GM03348 (cell line): ENCODE measurements at regions not wholly inside any gene's neighbourhood (a gene's known extent, or its start where the extent isn't known, plus 50 kb on each side); places are given as distances from the start of the nearest gene placed in this dataset.
A peak's percentile ranks its signal among the peaks of the same experiment; 100 is the strongest.
"Not testable (repeated sequence)": the region's sequence is repeated elsewhere in the genome, so short reads cannot be mapped to it uniquely, and the experiment has no call there.

Source experiments
- DNase-seq: peaks from one replicate; pipeline ENCODE4 v3.0.0; 2012; ENCODE audit warnings: low spot score

DNA sequence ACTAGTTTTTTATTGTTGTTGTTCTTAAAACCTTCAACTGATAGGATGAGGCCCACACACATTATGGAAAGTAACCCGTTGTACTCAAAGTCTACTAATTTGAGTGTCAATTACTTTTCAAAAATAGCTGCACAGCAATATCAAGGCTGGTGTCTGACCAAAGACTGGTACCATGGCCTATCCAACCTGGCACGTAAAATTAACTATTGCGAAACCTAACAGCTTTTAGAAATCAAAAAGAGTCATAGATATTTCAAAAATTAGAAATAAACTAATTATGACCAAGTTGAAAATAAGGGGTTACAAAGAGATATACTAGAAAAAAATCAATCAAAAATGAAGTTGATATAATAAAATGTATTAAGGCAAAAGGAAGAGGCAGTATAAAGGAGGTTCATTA is 501.5 kb upstream of the SLC8A1 start:
- no peak for DNase-seq

DNA sequence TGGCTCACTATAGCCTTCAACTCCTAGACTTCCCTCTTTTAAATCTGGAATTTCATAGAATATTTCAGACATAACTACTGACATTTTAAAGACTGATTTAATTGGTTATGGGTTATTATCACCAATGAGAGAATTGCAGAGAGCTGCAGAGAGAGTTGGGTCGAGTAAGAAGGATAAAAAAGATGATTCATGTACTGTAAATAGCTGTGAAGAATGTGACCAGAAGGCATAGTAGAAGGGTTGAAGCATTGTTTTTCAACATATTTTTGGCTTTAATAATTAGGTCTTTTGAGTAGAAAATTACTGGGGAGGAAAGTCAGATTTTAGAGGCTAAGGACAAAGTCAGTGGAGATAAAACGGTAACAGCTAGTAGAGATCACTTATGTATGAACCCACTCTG is 503.2 kb upstream of the SLC8A1 start:
- no peak for DNase-seq

DNA sequence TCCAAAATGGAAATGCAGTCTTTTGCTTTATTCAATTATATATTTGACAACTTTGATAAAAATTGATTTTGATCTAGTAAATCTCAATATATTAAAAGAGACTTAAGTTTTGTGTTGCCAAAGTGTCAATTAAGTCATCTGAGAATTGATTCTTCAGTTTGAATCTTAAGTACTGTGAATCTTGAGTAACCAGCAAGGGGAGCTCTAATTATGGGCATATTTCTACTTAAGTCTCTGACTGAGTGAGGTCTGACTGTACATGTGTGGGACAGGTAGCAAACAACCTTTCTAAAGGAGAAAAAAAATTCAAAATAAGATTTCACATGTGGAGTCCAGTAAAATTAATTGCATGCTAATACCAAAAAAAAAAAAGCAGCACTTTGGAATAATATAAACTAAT is 503.7 kb upstream of the SLC8A1 start:
- no peak for DNase-seq

DNA sequence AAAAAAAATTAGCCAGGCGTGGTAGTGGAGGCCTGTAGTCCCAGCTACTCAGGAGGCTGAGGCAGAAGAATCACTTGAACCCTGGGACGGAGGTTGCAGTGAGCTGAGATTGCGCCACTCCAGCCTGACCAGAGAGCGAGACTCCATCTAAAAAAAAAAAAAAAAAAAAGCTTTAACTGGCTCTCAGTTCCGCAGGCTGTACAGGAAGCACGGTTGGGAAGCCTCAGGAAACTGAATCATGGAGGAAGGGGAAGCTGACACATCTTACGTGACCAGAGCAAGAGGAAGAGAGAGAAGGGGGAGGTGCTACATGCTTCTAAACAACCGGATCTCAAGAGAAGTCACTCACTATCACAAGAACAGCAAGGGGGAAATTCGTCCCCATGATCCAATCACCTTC is 505.6 kb upstream of the SLC8A1 start:
- DNase-seq = no peak

DNA sequence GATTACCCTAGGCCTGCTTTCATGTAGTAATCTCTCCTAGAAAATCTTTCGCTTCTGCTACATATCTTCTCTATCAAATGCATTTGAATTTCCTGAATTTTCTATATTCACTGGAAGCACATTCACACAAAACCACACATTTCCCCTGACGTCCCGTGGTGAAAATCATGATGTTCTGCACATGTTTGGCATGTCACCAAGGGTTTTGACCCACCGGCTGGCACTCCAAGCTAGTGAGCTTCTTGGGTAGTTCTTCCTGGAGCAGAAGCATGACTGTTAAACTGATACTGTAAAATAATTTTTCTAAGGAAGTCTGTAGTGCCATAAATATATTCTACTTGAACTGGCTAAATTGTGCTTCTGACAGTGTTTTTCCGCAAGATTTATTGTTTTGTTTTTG is 510.1 kb upstream of the SLC8A1 start:
- no peak for DNase-seq

DNA sequence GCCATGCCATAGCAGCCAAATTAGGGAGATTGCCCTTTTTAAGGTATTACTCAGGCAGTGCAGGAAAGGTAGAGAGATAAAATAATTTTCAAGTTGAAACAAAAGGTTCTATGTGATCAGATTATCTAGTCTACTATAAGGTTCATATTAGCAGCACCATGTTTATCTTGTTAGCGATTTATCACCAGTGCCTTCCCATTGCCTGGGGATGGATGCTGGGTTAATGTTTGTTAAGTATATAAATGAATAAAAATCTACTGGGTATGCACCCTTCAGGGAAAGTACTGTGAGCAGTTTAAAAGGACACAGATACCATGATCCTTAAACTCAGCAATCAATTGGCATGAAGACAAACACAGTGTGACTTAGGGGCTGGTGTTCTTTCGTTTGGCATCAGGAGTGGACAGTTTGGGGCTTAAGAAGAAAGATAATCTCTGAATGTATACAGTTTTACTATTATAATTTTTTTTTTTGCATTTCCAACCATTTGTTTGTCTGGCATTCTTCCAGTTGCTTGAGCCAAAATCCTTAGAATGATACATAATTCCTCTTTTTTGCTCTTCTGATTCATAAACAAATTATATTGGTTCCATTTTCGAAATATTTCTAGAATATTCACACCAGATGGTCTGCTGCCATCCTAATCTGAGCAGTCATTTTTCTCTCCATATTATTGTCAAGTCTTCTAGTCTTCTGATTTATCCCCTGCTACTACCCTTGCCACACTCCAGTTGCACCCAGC is 512.8 kb upstream of the SLC8A1 start:
- DNase-seq = no peak

DNA sequence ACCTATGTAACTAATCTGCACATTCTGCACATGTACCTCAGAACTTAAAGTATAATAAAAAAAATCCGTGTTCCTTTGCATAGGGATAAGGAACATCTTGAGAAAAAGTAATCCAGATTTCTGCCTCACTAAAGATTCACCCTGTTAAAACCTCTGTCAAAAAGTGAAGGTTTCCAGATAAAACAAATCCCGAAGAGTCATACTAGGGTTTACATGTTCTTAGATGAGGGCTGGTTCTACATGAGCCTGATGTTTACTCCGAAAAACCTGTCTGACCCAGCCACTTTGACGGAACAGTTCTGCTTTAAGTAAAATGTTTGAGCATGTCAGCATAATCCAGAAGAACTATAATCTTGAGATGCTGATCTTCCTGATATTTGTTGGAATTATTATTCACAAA is 515.6 kb upstream of the SLC8A1 start:
- DNase-seq = no peak

DNA sequence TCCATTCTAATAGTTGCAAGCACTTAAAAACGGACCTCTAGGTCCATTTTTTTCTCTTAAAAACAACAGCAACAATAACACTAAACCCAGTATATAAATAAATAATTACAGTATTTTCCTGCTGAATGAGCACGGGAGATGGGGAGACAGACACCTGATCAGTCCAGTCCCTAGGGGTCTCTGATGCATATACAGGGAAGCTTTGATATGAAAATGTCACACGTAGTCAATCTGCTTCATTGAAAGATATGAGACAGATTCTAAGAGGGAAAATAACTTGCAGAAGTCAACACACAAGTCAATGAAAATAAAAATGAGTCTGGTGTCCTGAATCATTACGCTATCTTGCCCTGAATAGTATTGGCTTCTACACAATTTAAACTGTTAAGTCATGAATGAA is 523.3 kb upstream of the SLC8A1 start:
- DNase-seq = no peak

DNA sequence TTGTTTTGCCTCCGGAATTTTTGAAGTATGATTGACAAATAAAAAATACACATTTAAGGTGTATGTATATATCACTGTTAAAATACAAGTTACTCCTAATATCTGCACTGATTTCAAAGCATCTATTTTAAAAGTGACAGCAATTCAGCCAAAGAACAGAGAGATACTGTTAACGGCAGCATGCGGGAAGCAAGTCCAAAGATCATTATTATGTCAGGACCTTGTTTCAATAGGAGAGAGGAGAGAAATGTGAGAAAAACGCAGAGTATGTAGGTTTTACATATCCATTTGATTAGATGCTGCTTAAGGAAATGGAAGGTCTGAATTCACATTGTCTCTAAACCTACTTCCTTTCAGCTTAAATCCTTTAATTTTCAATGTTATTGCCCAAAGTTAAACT is 545.5 kb upstream of the SLC8A1 start:
- no peak for DNase-seq

DNA sequence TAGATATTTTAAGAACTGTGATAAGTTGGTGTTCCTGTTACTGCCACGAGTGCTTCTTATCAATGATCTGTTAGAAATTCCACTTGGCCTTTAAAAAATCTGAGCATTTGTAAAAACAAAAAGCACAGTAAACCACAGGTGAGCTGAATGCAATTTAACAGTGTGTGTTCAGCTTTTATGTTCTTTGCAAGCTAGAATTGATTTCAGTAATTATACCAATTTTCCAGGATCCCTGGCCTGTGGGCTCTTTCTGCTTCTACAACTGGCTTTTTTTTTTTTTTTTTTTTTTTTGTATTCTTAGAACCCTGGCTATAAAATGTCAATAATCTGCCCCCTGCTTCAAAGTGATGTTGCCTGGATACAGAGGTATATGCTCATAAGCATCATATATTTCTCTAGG is 548.5 kb upstream of the SLC8A1 start:
- no peak for DNase-seq

DNA sequence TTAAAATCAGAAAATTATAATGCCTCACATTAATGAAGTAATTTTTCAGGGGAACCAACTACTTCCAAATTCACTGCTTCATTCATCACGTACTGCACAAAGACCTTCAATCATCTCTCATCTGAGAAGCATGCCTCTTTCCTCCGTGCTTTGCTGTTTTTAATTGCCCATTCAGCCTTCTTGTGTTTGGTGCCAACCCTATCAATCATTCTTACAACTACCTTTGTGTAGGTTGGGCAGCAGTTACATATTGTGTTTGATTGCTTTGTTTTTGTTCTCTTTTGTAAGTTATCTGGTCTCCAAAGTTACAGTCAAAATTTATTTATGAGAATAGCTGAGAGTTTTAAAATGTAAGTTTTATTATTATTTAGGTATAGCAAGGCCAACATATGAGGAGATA is 549.0 kb upstream of the SLC8A1 start:
- no peak for DNase-seq

DNA sequence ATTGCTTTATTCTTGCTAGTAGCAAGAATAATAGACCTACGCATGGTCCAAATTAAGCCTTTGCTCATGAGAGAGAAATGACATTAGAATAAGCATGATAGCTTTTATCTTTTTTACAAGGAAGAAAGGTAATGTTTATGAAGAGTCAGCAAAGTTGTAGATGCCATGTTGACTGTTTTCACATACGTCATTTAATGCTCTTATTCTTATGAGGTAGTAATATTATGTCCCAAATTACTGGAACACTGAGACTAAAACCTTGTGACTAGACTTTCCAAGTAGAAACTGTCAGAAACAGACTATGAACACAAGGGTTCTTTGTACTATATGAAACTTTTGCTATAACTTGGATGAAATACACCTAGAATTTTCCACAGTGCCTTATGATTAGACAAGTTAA is 552.8 kb upstream of the SLC8A1 start:
- DNase-seq = no peak

DNA sequence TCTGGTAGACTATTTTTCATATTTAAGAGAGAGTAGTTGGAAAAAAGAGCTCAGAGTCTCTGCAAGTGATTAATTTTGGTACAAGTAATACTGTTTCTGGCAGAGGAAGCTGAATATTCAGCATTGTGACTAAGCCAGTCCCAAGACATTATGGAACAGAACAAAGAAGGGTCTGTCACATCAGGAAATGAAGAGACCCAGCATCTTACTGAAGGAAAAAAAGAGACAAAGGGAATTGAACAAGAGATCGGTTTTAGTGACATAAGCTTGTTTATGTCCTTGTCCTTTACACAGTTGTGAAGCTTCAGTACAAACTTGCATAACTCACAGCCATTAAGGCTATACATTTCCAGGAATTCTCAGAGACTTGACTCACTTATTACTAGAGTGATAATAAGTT is 568.5 kb upstream of the SLC8A1 start:
- no peak for DNase-seq

DNA sequence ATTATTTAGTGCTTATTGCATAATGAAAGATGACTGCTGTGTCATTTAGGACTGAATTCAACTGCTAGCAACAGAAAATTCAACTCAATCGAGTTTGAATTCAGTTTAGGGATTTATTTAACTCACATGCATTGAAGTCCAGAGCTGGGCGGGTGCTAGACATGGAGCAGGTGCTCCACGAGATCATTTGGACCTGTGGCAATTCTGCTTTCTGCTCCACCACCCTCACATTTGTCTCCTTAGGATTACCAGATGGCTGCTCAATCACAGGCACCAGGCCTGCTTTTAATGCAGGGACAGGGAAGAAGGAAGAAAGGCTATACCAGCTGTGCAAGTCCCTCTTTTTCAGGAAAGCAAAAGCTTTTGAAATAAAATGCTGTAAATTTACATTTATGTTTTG is 572.9 kb upstream of the SLC8A1 start:
- no peak for DNase-seq

DNA sequence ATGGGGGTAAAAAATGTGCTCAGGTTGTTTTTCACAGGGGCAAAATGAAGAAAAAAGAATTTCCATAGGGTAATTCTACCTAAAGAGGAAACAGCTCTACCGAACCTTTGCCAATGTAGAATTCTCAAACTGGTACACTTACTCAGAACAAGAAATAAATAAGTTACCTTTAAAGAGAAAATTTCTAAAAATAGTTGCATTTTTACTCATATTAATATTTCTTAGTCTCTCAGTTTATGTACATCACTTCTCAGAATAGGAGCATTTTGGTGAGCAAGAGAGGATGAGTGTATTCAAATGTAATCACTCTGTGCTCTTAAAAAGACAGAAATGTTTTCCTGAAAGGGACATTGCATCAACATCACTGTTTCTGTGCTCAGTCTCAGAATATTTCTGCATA is 574.7 kb upstream of the SLC8A1 start:
- DNase-seq = no peak

DNA sequence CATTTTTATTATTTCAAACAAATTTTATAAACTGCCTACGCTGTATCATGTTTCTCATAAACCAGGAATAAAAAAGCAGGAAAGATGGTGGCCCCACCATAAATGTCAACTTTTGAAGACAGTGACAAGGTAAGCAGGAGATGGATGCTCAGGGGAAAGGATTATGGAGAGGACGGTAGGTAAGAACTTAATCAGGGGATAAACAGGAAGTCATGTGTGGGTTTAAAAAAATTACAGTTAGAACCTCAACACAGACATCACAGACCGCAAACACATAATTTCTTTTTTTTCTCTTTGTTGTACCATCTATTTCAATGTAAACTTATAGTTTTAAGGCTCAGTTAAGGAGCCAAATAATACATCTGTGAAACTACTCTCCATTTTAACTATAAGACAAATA is 575.2 kb upstream of the SLC8A1 start:
- no peak for DNase-seq

DNA sequence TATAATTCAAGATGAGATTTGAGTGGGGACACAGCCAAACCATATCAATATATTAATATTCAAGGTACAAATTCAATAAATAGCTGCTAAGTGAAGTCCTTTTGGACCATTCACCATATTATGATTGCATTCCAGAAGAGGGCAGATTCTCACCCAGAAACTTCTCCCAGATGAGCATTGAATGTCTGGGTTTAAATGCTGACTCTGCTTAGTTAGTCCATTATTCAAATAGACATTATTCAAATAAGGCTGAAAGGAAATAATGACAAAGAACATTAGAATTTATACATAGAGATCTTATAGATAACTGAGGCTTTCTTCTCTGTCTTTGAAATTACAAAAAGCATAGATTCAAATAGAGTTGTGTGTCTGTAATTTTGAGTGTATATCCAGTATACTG is 579.4 kb upstream of the SLC8A1 start:
- no peak for DNase-seq

DNA sequence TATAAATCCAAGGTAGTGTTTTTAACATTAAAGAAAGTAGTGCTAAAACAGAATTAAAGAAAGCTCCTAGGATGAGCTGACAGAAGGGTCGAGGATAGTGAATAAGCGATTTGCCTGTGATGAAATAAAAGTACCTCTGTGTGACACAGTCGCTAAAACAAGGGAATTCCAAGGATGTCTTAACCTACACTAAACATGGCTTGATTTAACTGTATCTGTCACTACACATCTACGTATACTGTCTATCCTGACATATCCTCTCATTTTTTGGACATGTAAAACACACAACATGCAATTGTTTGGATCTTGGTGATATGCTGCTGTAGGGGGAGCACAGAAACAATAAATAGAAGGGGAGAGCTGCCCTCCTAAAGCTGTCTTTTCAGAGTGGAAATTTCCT is 580.8 kb upstream of the SLC8A1 start:
- DNase-seq = no peak

DNA sequence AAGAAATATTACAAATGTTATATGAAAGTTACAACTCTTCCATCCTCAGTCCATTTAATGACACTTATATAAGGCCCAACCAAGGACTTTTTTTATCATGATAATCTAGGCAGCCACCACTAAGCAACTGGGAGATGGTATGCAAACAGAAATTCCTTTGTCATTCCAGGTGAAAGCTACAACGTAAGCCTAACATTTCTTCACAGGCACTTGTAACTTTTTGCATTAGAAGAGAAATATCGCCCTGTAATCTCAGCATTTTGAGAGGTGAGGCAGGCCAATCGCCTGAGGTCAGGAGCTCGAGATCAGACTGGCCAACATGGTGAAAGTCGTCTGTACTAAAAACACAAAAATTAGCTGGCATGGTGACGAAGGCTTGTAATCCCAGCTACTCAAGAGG is 581.2 kb upstream of the SLC8A1 start:
- DNase-seq = no peak

DNA sequence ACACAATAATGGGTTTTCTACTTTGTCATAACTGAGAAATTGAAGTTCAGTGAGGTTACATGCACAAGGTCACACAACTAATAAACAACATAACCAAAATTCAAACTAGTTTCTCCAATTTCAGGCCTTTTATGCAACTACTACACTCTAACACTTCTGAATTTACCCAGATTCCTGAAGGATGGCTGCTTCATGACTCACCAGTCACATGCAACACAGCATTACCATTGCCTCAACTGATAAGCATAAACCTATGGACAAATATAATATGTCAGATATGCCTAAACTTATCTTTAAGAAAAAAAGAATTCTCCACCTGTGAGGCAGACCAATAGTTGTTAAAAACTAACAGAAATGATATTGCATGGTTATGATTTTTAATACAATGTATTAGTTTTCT is 586.5 kb upstream of the SLC8A1 start:
- DNase-seq = peak; percentile 4

DNA sequence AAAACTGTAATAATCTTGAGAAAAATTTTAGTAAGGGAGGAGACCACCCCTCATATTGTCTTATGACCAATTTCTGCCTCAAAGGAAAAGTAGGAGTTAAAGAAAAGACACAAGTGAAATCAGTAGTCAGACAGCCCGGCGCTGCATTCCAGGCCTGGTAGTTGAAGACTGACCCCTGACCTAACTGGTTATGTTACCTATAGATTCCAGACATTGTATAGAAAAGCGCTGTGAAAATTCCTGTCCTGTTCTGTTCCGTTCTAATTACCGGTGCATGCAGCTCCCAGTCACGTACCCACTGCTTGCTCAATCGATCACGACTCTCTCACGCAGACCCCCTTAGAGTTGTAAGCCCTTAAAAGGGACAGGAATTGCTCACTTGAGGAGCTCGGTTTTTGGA is 587.9 kb upstream of the SLC8A1 start:
- not testable (repeated sequence) for DNase-seq

DNA sequence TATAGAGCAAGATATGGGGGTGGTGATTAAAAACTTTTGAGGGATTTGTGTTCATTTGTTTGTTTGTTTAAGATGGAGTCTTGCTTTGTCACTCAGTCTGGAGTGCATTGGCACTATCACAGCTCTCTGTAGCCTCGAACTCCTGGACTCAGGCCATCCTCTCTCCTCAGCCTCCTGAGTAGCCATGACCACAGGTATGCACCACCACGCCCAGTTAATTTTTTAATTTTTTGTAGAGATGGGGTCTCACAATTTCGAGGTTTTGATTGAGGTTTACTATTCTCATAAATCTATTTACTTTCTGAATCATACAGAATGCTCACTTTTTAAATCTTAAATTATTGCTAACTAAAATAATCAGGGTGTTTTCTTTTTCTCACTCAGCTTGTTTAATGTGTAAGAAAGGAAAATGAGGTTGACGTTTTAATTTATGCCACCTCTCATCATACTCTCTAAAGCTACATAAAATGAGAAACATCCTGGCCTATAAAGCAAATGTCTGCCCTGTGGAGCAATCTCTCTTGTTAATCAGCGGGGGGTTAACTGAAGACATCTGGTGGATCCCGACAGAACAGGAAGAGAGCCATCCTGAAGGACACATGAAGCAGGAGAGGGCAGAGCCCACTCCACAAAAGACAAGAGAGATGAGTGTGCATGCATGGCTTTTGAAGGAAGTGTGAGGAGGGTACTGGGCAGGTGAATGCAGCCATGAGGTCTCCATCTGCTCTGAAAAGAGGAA is 589.1 kb upstream of the SLC8A1 start:
- no peak for DNase-seq

DNA sequence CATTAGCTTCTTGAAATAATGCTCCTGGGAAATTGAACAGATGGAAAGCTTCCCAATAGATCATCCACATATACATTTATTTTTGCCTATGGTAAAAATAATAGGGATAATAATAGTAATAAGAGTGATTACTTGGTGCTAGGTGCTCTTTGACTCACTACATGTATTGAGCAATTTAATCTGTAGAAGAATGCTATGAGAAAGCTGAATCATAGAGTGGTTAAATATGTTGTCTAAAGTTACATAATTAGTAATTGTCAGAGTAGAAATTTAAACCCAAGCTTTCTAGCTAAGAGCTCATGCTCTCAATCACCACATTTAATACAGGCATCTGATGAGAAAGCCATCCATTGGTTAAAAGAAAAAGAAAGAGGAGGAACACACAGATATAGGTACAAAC is 590.5 kb upstream of the SLC8A1 start:
- no peak for DNase-seq

DNA sequence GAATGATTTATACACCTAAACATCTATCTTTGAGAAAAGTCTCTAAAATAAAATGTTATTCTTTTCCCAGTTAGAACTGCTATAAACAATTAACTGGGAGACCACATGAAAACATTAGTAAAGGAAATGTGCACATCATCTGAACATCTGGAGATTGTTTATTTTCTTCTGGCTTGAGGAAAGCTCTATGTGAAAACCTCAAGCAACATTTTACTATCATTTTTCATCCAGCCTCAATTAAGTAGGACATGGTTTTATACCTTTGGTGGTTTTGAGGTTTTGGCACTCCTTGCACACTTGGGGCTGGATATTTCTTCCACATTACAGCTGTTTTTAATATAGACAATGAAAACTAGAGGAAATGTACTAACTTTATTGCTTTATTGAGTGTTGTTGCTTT is 609.5 kb upstream of the SLC8A1 start:
- peak; percentile 4 for DNase-seq
